OCI-M1 (cell line): ENCODE measurements at regions not wholly inside any gene's neighbourhood (a gene's known extent, or its start where the extent isn't known, plus 50 kb on each side); places are given as distances from the start of the nearest gene placed in this dataset.
"Not testable (repeated sequence)": the region's sequence is repeated elsewhere in the genome, so short reads cannot be mapped to it uniquely, and the experiment has no call there.

Experiments
- DNase-seq: peaks from one replicate; lab custom pipeline; 2025; lab: John Stamatoyannopoulos, UW

- peak; percentile 5 for DNase-seq
Observed at GRCh38 chr2:75432761-75433361, 127.9 kb downstream of the EVA1A start.

GRCh38 chr2:75431763-75432162 is 129.0 kb downstream of the EVA1A start:
- no peak for DNase-seq

GRCh38 chr2:75431276-75431675 is 129.5 kb downstream of the EVA1A start:
- DNase-seq, result no peak

- not testable (repeated sequence) for DNase-seq
Observed at GRCh38 chr2:75430449-75430848, 130.3 kb downstream of the EVA1A start.

- no peak for DNase-seq
Observed at GRCh38 chr2:75428646-75429443, 131.9 kb downstream of the EVA1A start.

- DNase-seq, result peak; percentile 3
Observed at GRCh38 chr2:75428060-75428459, 132.7 kb downstream of the EVA1A start.

- no peak for DNase-seq
Observed at GRCh38 chr2:75424936-75425619, 135.7 kb downstream of the EVA1A start.

- DNase-seq, result no peak
Observed at GRCh38 chr2:75421986-75422385, 138.8 kb downstream of the EVA1A start.

- DNase-seq, result peak; percentile 72
Observed at GRCh38 chr2:75416420-75417342, 144.1 kb downstream of the EVA1A start.

GRCh38 chr2:75415731-75416130 is 145.0 kb downstream of the EVA1A start:
- DNase-seq, result no peak

GRCh38 chr2:75415111-75415626 is 145.6 kb downstream of the EVA1A start:
- no peak for DNase-seq

GRCh38 chr2:75411574-75411973 is 149.2 kb downstream of the EVA1A start:
- no peak for DNase-seq

- DNase-seq, result no peak
Observed at GRCh38 chr2:75410702-75411101, 150.0 kb downstream of the EVA1A start.

- DNase-seq, result no peak
Observed at GRCh38 chr2:75408771-75409170, 152.0 kb downstream of the EVA1A start.

- no peak for DNase-seq
Observed at GRCh38 chr2:75407038-75407530, 153.7 kb downstream of the EVA1A start.

- DNase-seq, result no peak
Observed at GRCh38 chr2:75406131-75406581, 154.6 kb downstream of the EVA1A start.

GRCh38 chr2:75405000-75405399 is 155.7 kb downstream of the EVA1A start:
- no peak for DNase-seq

- peak; percentile 68 for DNase-seq
Observed at GRCh38 chr2:75403991-75404428, 156.7 kb downstream of the EVA1A start.

- DNase-seq, result no peak
Observed at GRCh38 chr2:75396314-75396713, 164.4 kb downstream of the EVA1A start.

GRCh38 chr2:75394764-75395163 is 166.0 kb downstream of the EVA1A start:
- not testable (repeated sequence) for DNase-seq

- DNase-seq, result no peak
Observed at GRCh38 chr2:75390169-75390568, 170.6 kb downstream of the EVA1A start.
